PFSK-1 (cell line): ENCODE measurements at regions not wholly inside any gene's neighbourhood (a gene's known extent, or its start where the extent isn't known, plus 50 kb on each side); places are given as distances from the start of the nearest gene placed in this dataset.

Source experiments
- FOXP2 ChIP-seq: optimal IDR thresholded peaks from 2 replicates; pipeline ENCODE3; 2011; ENCODE audit warnings: borderline replicate concordance, control low read depth, inconsistent platforms; ENCODE audit not compliant: insufficient read depth; ENCODE audit errors: extremely low read length, extremely low read depth
- POLR2AphosphoS5 ChIP-seq: IDR thresholded peaks from 2 replicates; pipeline ENCODE4 v1.6.1; 2012; ENCODE audit warnings: low read depth, mild to moderate bottlenecking, control low read depth, low read length, moderate library complexity
- REST ChIP-seq, 2 experiments: IDR thresholded peaks; 2 replicates each; pipeline versions ENCODE4 v1.6.1 to v1.8.0; 2011 to 2012; ENCODE audit warnings: low read depth in 2 of 2, low read length in 2 of 2, control low read depth in 1 of 2, inconsistent platforms in 1 of 2, mild to moderate bottlenecking in 1 of 2, moderate library complexity in 1 of 2; ENCODE audit not compliant: insufficient read depth in 1 of 2
- SIN3A ChIP-seq: IDR thresholded peaks from 2 replicates; pipeline ENCODE4 v1.6.1; 2012; ENCODE audit warnings: mild to moderate bottlenecking, low read length, moderate library complexity, borderline replicate concordance; ENCODE audit not compliant: insufficient read depth
- TAF1 ChIP-seq: IDR thresholded peaks from 2 replicates; pipeline ENCODE4 v1.6.1; 2012; ENCODE audit warnings: low read length, control low read depth, borderline replicate concordance; ENCODE audit not compliant: insufficient read depth

- TF ChIP-seq POLR2AphosphoS5 (no peak), TAF1 (no peak), REST (IDR thresholded peaks at IDR 0.05; ENCODE audit: insufficient read depth in 1 of 2, low read depth in 2 of 2, low read length in 2 of 2) (no peak)
Observed at GRCh38 chr1:169051171-169051570, 55.3 kb upstream of the ATP1B1 start.

GRCh38 chr1:169052727-169053126 is 53.8 kb upstream of the ATP1B1 start:
- no peak for TF ChIP-seq FOXP2
- TF ChIP-seq TAF1, result no peak
- TF ChIP-seq SIN3A, result no peak
- no peak for TF ChIP-seq POLR2AphosphoS5
- no peak for TF ChIP-seq REST (IDR thresholded peaks at IDR 0.05; ENCODE audit: insufficient read depth in 1 of 2, low read depth in 2 of 2, low read length in 2 of 2)

DNA sequence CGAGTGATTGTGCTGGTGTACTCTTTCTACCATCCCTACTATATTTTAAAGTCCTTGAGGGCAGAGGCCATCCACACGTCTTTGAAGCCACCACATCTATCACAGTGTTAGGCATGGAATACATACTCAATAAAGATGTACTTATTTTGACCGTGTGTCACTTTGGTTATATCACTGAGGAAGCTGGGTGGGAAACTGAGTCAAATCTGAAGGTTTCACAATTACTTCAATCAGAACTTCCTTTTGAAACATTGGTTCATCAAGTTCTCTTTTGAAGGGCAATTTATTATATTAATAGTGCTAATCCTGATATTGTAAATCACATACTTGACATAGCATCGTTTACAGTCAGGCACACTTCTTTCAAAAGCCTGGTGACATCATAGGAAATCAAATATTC is 53.3 kb upstream of the ATP1B1 start:
- TF ChIP-seq POLR2AphosphoS5 (no peak), TAF1 (no peak), REST (IDR thresholded peaks at IDR 0.05; ENCODE audit: insufficient read depth in 1 of 2, low read depth in 2 of 2, low read length in 2 of 2) (no peak), SIN3A (no peak), FOXP2 (no peak)
